K562 (cell line): ENCODE measurements at regions not wholly inside any gene's neighbourhood (a gene's known extent, or its start where the extent isn't known, plus 50 kb on each side); places are given as distances from the start of the nearest gene placed in this dataset.
A peak's percentile ranks its signal among the peaks of the same experiment; 100 is the strongest.

Experiments used
- AFF1 ChIP-seq, 2 experiments: fragments of 450-650 bp; IDR thresholded peaks; 2 replicates each; pipeline ENCODE4 v1.6.1; 2018; ENCODE audit warnings: mild to moderate bottlenecking in 2 of 2, low read depth in 1 of 2; ENCODE audit not compliant: partially characterized antibody in 2 of 2
- GATA2 ChIP-seq: sonication (generic); formaldehyde crosslinking; IDR thresholded peaks from 2 replicates; pipeline ENCODE4 v1.4.0; 2020; ENCODE audit warnings: mild to moderate bottlenecking, missing genetic modification reagents
- HBP1 ChIP-seq: fragments of 450-650 bp; formaldehyde crosslinking; IDR thresholded peaks from 2 replicates; pipeline ENCODE4 v1.4.0; 2022; ENCODE audit warnings: missing genetic modification characterization
- MAX ChIP-seq: sonication (generic); formaldehyde crosslinking; IDR thresholded peaks from 2 replicates; pipeline ENCODE4 v1.9.0; 2022; ENCODE audit warnings: mild to moderate bottlenecking, missing genetic modification reagents
- SMC3 ChIP-seq: conservative IDR thresholded peaks from 2 replicates; pipeline ENCODE4 v1.6.1; 2011; ENCODE audit warnings: low read depth, low read length, improper control_type of control experiment; ENCODE audit not compliant: insufficient read depth
- ZBTB8A ChIP-seq: fragments of 450-650 bp; IDR thresholded peaks from 2 replicates; pipeline ENCODE4 v1.6.1; 2018; ENCODE audit warnings: mild to moderate bottlenecking, moderate library complexity; ENCODE audit not compliant: partially characterized antibody
- ZNF12 ChIP-seq: sonication (generic); formaldehyde crosslinking; IDR thresholded peaks from 2 replicates; pipeline ENCODE4 v1.4.0; 2020; ENCODE audit warnings: mild to moderate bottlenecking, missing genetic modification reagents
- ZNF318 ChIP-seq, 2 experiments: fragments of 450-650 bp; IDR thresholded peaks; 2 replicates each; pipeline ENCODE4 v1.6.1; 2016; ENCODE audit warnings: mild to moderate bottlenecking in 2 of 2, borderline replicate concordance in 1 of 2, low read depth in 1 of 2, moderate library complexity in 1 of 2
- ZNF639 ChIP-seq, 2 experiments: fragments of 200-800 bp in 1 of 2; sonication (Bioruptor generic) in 1 of 2; sonication (generic) in 1 of 2; formaldehyde crosslinking in 1 of 2; IDR thresholded peaks in 1 of 2; conservative IDR thresholded peaks in 1 of 2; 2 replicates each; pipeline versions ENCODE4 v1.5.0 to v1.6.1; 2016 to 2020; ENCODE audit warnings: missing compliant biosample characterization in 1 of 2, missing genetic modification characterization in 1 of 2, missing genetic modification reagents in 1 of 2

- TF ChIP-seq ZNF318 (IDR thresholded peaks at IDR 0.05; ENCODE audit: borderline replicate concordance in 1 of 2, low read depth in 1 of 2) (no peak), ZBTB8A (no peak), GATA2 (CRISPR knock-in tag) (peak; percentile 84), SMC3 (no peak), ZNF639 (CRISPR knock-in tag; conservative IDR thresholded peaks at IDR 0.05 in 1 of 2, IDR thresholded peaks at IDR 0.05 in 1 of 2) (0 out of 4 replicates have a peak, but pooled peaks of 1 of the 2 experiments have one; percentile 30), MAX (CRISPR knock-in tag) (no peak), ZNF12 (CRISPR knock-in tag) (no peak), AFF1 (IDR thresholded peaks at IDR 0.05; ENCODE audit: low read depth in 1 of 2, partially characterized antibody in 2 of 2) (no peak), HBP1 (CRISPR knock-in tag) (peak; percentile 17; the same call in 1 of the 2 replicates)
These were observed 54.6 kb upstream of the RWDD3 start (continued) for GRCh38 chr1:95179205-95179986.
